HepG2 (cell line): ENCODE measurements at regions not wholly inside any gene's neighbourhood (a gene's known extent, or its start where the extent isn't known, plus 50 kb on each side); places are given as distances from the start of the nearest gene placed in this dataset.

Source experiments
- AKAP8 ChIP-seq: sonication (generic); formaldehyde crosslinking; IDR thresholded peaks from 2 replicates; pipeline ENCODE4 v1.5.1; 2020; ENCODE audit warnings: mild to moderate bottlenecking, missing genetic modification reagents
- ELF1 ChIP-seq: sonication (generic); formaldehyde crosslinking; IDR thresholded peaks from 2 replicates; pipeline ENCODE4 v1.4.0; 2020; ENCODE audit warnings: missing genetic modification reagents
- FOXA3 ChIP-seq: IDR thresholded peaks from 2 replicates; pipeline ENCODE4 v1.6.1; 2016; ENCODE audit warnings: missing genetic modification reagents, missing compliant biosample characterization
- GATA4 ChIP-seq: sonication (generic); IDR thresholded peaks from 2 replicates; pipeline ENCODE4 v1.6.1; 2016; ENCODE audit warnings: antibody characterized with exemption, low read depth, borderline replicate concordance
- HOXD1 ChIP-seq: sonication (generic); formaldehyde crosslinking; IDR thresholded peaks from 2 replicates; pipeline ENCODE4 v1.5.0; 2020; ENCODE audit warnings: missing genetic modification reagents
- MAFF ChIP-seq: IDR thresholded peaks from 2 replicates; pipeline ENCODE4 v1.6.1; 2011; ENCODE audit warnings: low read depth, low read length, improper control_type of control experiment
- MATR3 ChIP-seq: sonication (generic); formaldehyde crosslinking; IDR thresholded peaks from 2 replicates; pipeline ENCODE4 v1.4.0; 2020; ENCODE audit warnings: missing genetic modification reagents
- MEIS1 ChIP-seq: sonication (generic); formaldehyde crosslinking; IDR thresholded peaks from 2 replicates; pipeline ENCODE4 v1.9.0; 2021; ENCODE audit warnings: mild to moderate bottlenecking, missing genetic modification reagents, moderate library complexity, borderline replicate concordance
- NR3C1 ChIP-seq: sonication (generic); formaldehyde crosslinking; IDR thresholded peaks from 2 replicates; pipeline ENCODE4 v1.4.0; 2020; ENCODE audit warnings: missing genetic modification reagents
- PAF1 ChIP-seq: IDR thresholded peaks from 2 replicates; pipeline ENCODE4 v1.6.1; 2016; ENCODE audit warnings: missing genetic modification reagents, missing compliant biosample characterization
- REL ChIP-seq: sonication (generic); formaldehyde crosslinking; conservative IDR thresholded peaks from 2 replicates; pipeline ENCODE4 v1.8.0; 2022; ENCODE audit warnings: mild to moderate bottlenecking, missing genetic modification reagents, moderate library complexity
- SALL2 ChIP-seq: sonication (generic); formaldehyde crosslinking; IDR thresholded peaks from 2 replicates; pipeline ENCODE4 v1.8.1; 2023; ENCODE audit warnings: mild to moderate bottlenecking, missing genetic modification reagents, inconsistent platforms
- SOX5 ChIP-seq: IDR thresholded peaks from 2 replicates; pipeline ENCODE4 v1.6.1; 2016; ENCODE audit warnings: borderline replicate concordance
- TAF15 ChIP-seq: fragments of 200-400 bp; formaldehyde crosslinking; IDR thresholded peaks from one replicate; pipeline ENCODE4 v1.6.1; 2018; ENCODE audit warnings: mild to moderate bottlenecking, low read depth, low read length; ENCODE audit not compliant: poor library complexity, severe bottlenecking
- ZBED4 ChIP-seq: sonication (generic); formaldehyde crosslinking; IDR thresholded peaks from 2 replicates; pipeline ENCODE4 v1.4.0; 2020; ENCODE audit warnings: missing genetic modification reagents, borderline replicate concordance
- ZBTB49 ChIP-seq: sonication (generic); formaldehyde crosslinking; IDR thresholded peaks from 2 replicates; pipeline ENCODE4 v1.4.0; 2020; ENCODE audit warnings: missing genetic modification reagents, borderline replicate concordance
- ZNF777 ChIP-seq: sonication (generic); formaldehyde crosslinking; IDR thresholded peaks from 2 replicates; pipeline ENCODE4 v1.4.0; 2020; ENCODE audit warnings: missing genetic modification reagents
- TF ChIP-seq, protein P1 (sequence below): fragments of 450-650 bp; IDR thresholded peaks from 2 replicates; pipeline ENCODE4 v1.6.1; 2017
- TF ChIP-seq, protein P2 (sequence below): sonication (generic); formaldehyde crosslinking; IDR thresholded peaks from 2 replicates; pipeline ENCODE4 v1.8.1; 2023; ENCODE audit warnings: mild to moderate bottlenecking, inconsistent platforms, moderate library complexity, missing genetic modification reagents, borderline replicate concordance
- TF ChIP-seq, protein P3 (sequence below): sonication (generic); formaldehyde crosslinking; IDR thresholded peaks from 2 replicates; pipeline ENCODE4 v1.5.0; 2020; ENCODE audit warnings: missing genetic modification reagents, mild to moderate bottlenecking, borderline replicate concordance

GRCh38 chr6:37102299-37103168 lies 67.4 kb upstream of the PIM1 start (continued):
- TF ChIP-seq MEIS1 (CRISPR knock-in tag) (peak; percentile 90; the same call in 1 of the 2 replicates), FOXA3 (CRISPR knock-in tag) (peak; percentile 31), AKAP8 (CRISPR knock-in tag) (0 out of 2 replicates have a peak, but pooled peaks have one; percentile 46), SALL2 (peak; percentile 56), ZNF777 (CRISPR knock-in tag) (no peak), REL (CRISPR knock-in tag) (no peak), MAFF (no peak), ELF1 (CRISPR knock-in tag) (peak; percentile 80), GATA4 (no peak; the same call in 1 of the 2 replicates), MATR3 (CRISPR knock-in tag) (no peak), TAF15 (no peak), ZBED4 (CRISPR knock-in tag) (peak; percentile 91; the same call in 1 of the 2 replicates), HOXD1 (CRISPR knock-in tag) (peak; percentile 64; the same call in 1 of the 2 replicates), NR3C1 (CRISPR knock-in tag) (no peak), ZBTB49 (CRISPR knock-in tag) (no peak), PAF1 (CRISPR knock-in tag) (peak; percentile 49; the same call in 1 of the 2 replicates), SOX5 (CRISPR knock-in tag) (peak; percentile 50; the same call in 1 of the 2 replicates)
- TF ChIP-seq, protein P1, sequence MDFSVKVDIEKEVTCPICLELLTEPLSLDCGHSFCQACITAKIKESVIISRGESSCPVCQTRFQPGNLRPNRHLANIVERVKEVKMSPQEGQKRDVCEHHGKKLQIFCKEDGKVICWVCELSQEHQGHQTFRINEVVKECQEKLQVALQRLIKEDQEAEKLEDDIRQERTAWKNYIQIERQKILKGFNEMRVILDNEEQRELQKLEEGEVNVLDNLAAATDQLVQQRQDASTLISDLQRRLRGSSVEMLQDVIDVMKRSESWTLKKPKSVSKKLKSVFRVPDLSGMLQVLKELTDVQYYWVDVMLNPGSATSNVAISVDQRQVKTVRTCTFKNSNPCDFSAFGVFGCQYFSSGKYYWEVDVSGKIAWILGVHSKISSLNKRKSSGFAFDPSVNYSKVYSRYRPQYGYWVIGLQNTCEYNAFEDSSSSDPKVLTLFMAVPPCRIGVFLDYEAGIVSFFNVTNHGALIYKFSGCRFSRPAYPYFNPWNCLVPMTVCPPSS: no peak
- TF ChIP-seq, protein P2, sequence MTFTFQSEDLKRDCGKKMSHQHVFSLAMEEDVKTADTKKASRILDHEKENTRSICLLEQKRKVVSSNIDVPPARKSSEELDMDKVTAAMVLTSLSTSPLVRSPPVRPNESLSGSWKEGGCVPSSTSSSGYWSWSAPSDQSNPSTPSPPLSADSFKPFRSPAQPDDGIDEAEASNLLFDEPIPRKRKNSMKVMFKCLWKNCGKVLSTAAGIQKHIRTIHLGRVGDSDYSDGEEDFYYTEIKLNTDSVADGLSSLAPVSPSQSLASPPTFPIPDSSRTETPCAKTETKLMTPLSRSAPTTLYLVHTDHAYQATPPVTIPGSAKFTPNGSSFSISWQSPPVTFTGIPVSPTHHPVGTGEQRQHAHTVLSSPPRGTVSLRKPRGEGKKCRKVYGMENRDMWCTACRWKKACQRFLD: peak; percentile 42; the same call in 1 of the 2 replicates
- TF ChIP-seq, protein P3, sequence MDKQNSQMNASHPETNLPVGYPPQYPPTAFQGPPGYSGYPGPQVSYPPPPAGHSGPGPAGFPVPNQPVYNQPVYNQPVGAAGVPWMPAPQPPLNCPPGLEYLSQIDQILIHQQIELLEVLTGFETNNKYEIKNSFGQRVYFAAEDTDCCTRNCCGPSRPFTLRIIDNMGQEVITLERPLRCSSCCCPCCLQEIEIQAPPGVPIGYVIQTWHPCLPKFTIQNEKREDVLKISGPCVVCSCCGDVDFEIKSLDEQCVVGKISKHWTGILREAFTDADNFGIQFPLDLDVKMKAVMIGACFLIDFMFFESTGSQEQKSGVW (CRISPR knock-in tag): no peak; the same call in 1 of the 2 replicates
